ENCODE measurements at regions not wholly inside any gene's neighbourhood (a gene's known extent, or its start where the extent isn't known, plus 50 kb on each side); places are given as distances from the start of the nearest gene placed in this dataset.

DNA sequence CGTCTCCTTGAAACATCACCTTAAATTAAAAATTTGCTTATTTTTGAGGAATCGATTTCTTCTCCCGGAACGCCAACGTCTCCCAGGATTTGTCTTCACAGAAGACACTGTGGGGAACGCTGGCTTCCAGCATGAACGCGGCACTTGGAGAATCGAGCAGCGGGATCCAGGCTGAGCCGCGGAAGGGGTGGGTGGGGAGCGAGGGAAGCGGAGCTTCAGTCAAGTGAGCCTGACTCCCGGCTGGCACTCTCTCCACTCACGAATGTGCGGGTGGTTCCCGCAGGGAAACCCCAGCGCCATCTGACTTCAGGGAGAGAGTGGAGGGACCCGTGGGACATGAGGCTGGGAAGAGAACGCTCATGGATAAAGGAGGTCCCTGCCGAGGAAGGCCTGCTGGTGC is 506.0 kb upstream of the TMEM132C start:
- TF ChIP-seq, protein P1, sequence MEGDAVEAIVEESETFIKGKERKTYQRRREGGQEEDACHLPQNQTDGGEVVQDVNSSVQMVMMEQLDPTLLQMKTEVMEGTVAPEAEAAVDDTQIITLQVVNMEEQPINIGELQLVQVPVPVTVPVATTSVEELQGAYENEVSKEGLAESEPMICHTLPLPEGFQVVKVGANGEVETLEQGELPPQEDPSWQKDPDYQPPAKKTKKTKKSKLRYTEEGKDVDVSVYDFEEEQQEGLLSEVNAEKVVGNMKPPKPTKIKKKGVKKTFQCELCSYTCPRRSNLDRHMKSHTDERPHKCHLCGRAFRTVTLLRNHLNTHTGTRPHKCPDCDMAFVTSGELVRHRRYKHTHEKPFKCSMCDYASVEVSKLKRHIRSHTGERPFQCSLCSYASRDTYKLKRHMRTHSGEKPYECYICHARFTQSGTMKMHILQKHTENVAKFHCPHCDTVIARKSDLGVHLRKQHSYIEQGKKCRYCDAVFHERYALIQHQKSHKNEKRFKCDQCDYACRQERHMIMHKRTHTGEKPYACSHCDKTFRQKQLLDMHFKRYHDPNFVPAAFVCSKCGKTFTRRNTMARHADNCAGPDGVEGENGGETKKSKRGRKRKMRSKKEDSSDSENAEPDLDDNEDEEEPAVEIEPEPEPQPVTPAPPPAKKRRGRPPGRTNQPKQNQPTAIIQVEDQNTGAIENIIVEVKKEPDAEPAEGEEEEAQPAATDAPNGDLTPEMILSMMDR (IDR thresholded peaks at IDR 0.05 in 8 of 11, conservative IDR thresholded peaks at IDR 0.05 in 3 of 11) = no peak
- no peak for TF ChIP-seq POLR2A (IDR thresholded peaks at IDR 0.05)
